ENCODE measurements at regions not wholly inside any gene's neighbourhood (a gene's known extent, or its start where the extent isn't known, plus 50 kb on each side); places are given as distances from the start of the nearest gene placed in this dataset.
"Not testable (repeated sequence)": the region's sequence is repeated elsewhere in the genome, so short reads cannot be mapped to it uniquely, and the experiment has no call there.

- DNase-seq: no peak
Observed at GRCh38 chr13:44131069-44131614, 242.5 kb upstream of the SERP2 start.

GRCh38 chr13:44132710-44133109, 240.9 kb upstream of the SERP2 start:
- DNase-seq: no peak

GRCh38 chr13:44133626-44134025, 240.0 kb upstream of the SERP2 start:
- no peak for DNase-seq

- DNase-seq: no peak
Observed at GRCh38 chr13:44135566-44135965, 238.1 kb upstream of the SERP2 start.

GRCh38 chr13:44136696-44137268, 236.8 kb upstream of the SERP2 start:
- no peak for DNase-seq

GRCh38 chr13:44137466-44137865, 236.2 kb upstream of the SERP2 start:
- no peak for DNase-seq

- no peak for DNase-seq
Observed at GRCh38 chr13:44140146-44140545, 233.5 kb upstream of the SERP2 start.

GRCh38 chr13:44140888-44141724, 232.5 kb upstream of the SERP2 start:
- peak; percentile 15 for DNase-seq

GRCh38 chr13:44141725-44142539, 231.7 kb upstream of the SERP2 start:
- DNase-seq: peak; percentile 95

- DNase-seq: peak; percentile 4
Observed at GRCh38 chr13:44142540-44142867, 231.1 kb upstream of the SERP2 start.

- DNase-seq: peak; percentile 72
Observed at GRCh38 chr13:44142941-44143665, 230.5 kb upstream of the SERP2 start.

- no peak for DNase-seq
Observed at GRCh38 chr13:44146138-44146537, 227.5 kb upstream of the SERP2 start.

- DNase-seq: no peak
Observed at GRCh38 chr13:44147233-44147632, 226.4 kb upstream of the SERP2 start.

GRCh38 chr13:44147648-44148047, 226.0 kb upstream of the SERP2 start:
- no peak for DNase-seq

GRCh38 chr13:44148159-44148914, 225.3 kb upstream of the SERP2 start:
- no peak for DNase-seq

GRCh38 chr13:44149231-44149630, 224.4 kb upstream of the SERP2 start:
- not testable (repeated sequence) for DNase-seq

GRCh38 chr13:44149821-44150220, 223.8 kb upstream of the SERP2 start:
- no peak for DNase-seq

GRCh38 chr13:44151474-44151873, 222.2 kb upstream of the SERP2 start:
- no peak for DNase-seq

- DNase-seq: no peak
Observed at GRCh38 chr13:44153496-44153895, 220.1 kb upstream of the SERP2 start.

GRCh38 chr13:44155422-44156293, 218.0 kb upstream of the SERP2 start:
- DNase-seq: no peak

GRCh38 chr13:44156294-44156658, 217.3 kb upstream of the SERP2 start:
- no peak for DNase-seq

Data from hematopoietic multipotent progenitor cell treated with erythropoietin and hydrocortisone succinate and interleukin-3 and kit ligand, for 6 days (in vitro differentiated cells).